ENCODE measurements at regions not wholly inside any gene's neighbourhood (a gene's known extent, or its start where the extent isn't known, plus 50 kb on each side); places are given as distances from the start of the nearest gene placed in this dataset.
A peak's percentile ranks its signal among the peaks of the same experiment; 100 is the strongest.

GRCh38 chr3:117549716-117550115, 840.1 kb downstream of the TUSC7 start:
- H3K4me1 ChIP-seq (ENCODE audit: low read length), result peaks cover 38% of the 10 kb centered on the region
- H3K27me3 ChIP-seq (ENCODE audit: low read depth, low read length), result no peaks in the 10 kb centered on the region
- TF ChIP-seq CTCF (IDR thresholded peaks at IDR 0.05; ENCODE audit: low read depth, low read length) (no peak), EZH2phosphoT487 (IDR thresholded peaks at IDR 0.05; ENCODE audit: low read depth) (no peak)
- peaks cover 5% of the 10 kb centered on the region for H3K36me3 ChIP-seq (replicated peaks; ENCODE audit: low read depth, low read length)
- no peak overlapping the region for H3K27ac ChIP-seq (ENCODE audit: low read length)
- no peaks in the 10 kb centered on the region for H3K79me2 ChIP-seq (ENCODE audit: low read length)
- no peak overlapping the region for H3K4me2 ChIP-seq (ENCODE audit: low read length)
- H3K9ac ChIP-seq (ENCODE audit: low read length), result no peak overlapping the region
- H2AFZ ChIP-seq (ENCODE audit: low read depth, low read length), result no peak overlapping the region
- peaks cover 2% of the 10 kb centered on the region; the same call in 1 of the 2 replicates for H3K9me3 ChIP-seq (ENCODE audit: insufficient read depth, low read length)
- no peak overlapping the region for H3K4me3 ChIP-seq (ENCODE audit: low read length)
- no peaks in the 10 kb centered on the region for H4K20me1 ChIP-seq (ENCODE audit: insufficient read depth, low read length)

DNA sequence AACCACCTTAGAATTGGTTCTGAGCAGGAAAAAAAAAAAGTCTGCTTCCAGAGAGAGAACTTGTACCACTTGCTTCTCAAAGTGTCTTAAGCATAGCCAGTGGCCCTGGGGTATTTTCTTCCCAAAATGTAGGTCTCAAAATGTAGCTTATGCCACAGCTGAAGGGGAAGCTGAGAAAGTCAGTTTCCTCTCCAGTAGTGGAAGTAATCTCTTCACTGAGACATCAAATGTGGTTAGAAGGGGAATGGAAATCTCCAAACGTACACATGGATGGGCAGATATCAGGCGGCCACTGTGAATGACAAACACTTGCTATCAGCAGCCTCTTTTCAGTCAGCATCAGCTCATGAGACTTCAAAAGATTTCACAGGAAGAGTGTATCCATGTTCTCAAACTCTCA, 841.2 kb downstream of the TUSC7 start:
- no peaks in the 10 kb centered on the region for H3K27me3 ChIP-seq (ENCODE audit: low read depth, low read length)
- TF ChIP-seq CTCF (IDR thresholded peaks at IDR 0.05; ENCODE audit: low read depth, low read length) (no peak), EZH2phosphoT487 (IDR thresholded peaks at IDR 0.05; ENCODE audit: low read depth) (no peak)
- no peaks in the 10 kb centered on the region for H4K20me1 ChIP-seq (ENCODE audit: insufficient read depth, low read length)
- no peak overlapping the region for H3K9ac ChIP-seq (ENCODE audit: low read length)
- H3K79me2 ChIP-seq (ENCODE audit: low read length), result no peaks in the 10 kb centered on the region
- H3K36me3 ChIP-seq (replicated peaks; ENCODE audit: low read depth, low read length), result peaks cover 5% of the 10 kb centered on the region
- H3K4me1 ChIP-seq (ENCODE audit: low read length), result peaks cover 38% of the 10 kb centered on the region
- no peak overlapping the region for H3K4me2 ChIP-seq (ENCODE audit: low read length)
- peaks cover 2% of the 10 kb centered on the region; the same call in 1 of the 2 replicates for H3K9me3 ChIP-seq (ENCODE audit: insufficient read depth, low read length)
- H3K4me3 ChIP-seq (ENCODE audit: low read length), result no peak overlapping the region
- no peak overlapping the region for H3K27ac ChIP-seq (ENCODE audit: low read length)
- H2AFZ ChIP-seq (ENCODE audit: low read depth, low read length), result no peak overlapping the region

DNA sequence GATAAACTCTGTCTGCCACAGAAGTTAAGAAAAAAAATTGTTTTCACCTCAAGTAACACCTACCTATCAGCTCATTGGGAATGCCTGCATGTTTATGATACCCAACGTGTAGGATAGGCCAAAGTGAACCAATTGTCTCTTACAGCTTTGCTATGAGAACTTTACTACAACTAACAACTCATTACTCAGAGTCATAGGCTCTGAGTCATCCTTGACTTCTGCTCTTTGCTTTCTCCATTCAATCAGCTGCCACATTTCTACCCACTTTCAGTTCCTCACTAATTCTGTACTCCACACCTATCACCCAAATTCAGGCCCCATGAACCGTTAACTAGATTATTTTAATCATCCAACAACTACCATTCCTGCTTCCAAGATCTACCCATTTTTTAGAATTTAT, 843.9 kb downstream of the TUSC7 start:
- H3K79me2 ChIP-seq (ENCODE audit: low read length), result no peaks in the 10 kb centered on the region
- peak overlapping the region; percentile 67 for H3K27ac ChIP-seq (ENCODE audit: low read length)
- peaks cover 44% of the 10 kb centered on the region for H3K4me1 ChIP-seq (ENCODE audit: low read length)
- no peaks in the 10 kb centered on the region for H4K20me1 ChIP-seq (ENCODE audit: insufficient read depth, low read length)
- no peaks in the 10 kb centered on the region for H3K27me3 ChIP-seq (ENCODE audit: low read depth, low read length)
- H3K4me2 ChIP-seq (ENCODE audit: low read length), result peak overlapping the region; percentile 48
- 0 out of 2 replicates have a peak overlapping the region, but pooled peaks have one; percentile 29 for H3K9ac ChIP-seq (ENCODE audit: low read length)
- H2AFZ ChIP-seq (ENCODE audit: low read depth, low read length), result no peak overlapping the region
- H3K36me3 ChIP-seq (replicated peaks; ENCODE audit: low read depth, low read length), result peaks cover 5% of the 10 kb centered on the region
- H3K9me3 ChIP-seq (ENCODE audit: insufficient read depth, low read length), result peaks cover 2% of the 10 kb centered on the region; the same call in 1 of the 2 replicates
- TF ChIP-seq EZH2phosphoT487 (IDR thresholded peaks at IDR 0.05; ENCODE audit: low read depth) (no peak), CTCF (IDR thresholded peaks at IDR 0.05; ENCODE audit: low read depth, low read length) (no peak)
- H3K4me3 ChIP-seq (ENCODE audit: low read length), result peak overlapping the region; percentile 0; the same call in 1 of the 2 replicates

GRCh38 chr3:117556646-117557407, 847.2 kb downstream of the TUSC7 start:
- H3K36me3 ChIP-seq (replicated peaks; ENCODE audit: low read depth, low read length), result peaks cover 5% of the 10 kb centered on the region
- H3K4me1 ChIP-seq (ENCODE audit: low read length), result peaks cover 33% of the 10 kb centered on the region
- no peak overlapping the region for H3K27ac ChIP-seq (ENCODE audit: low read length)
- H3K27me3 ChIP-seq (ENCODE audit: low read depth, low read length), result no peaks in the 10 kb centered on the region
- no peaks in the 10 kb centered on the region for H4K20me1 ChIP-seq (ENCODE audit: insufficient read depth, low read length)
- H3K79me2 ChIP-seq (ENCODE audit: low read length), result no peaks in the 10 kb centered on the region
- no peak overlapping the region for H2AFZ ChIP-seq (ENCODE audit: low read depth, low read length)
- no peak overlapping the region for H3K4me2 ChIP-seq (ENCODE audit: low read length)
- peaks cover 2% of the 10 kb centered on the region; the same call in 1 of the 2 replicates for H3K9me3 ChIP-seq (ENCODE audit: insufficient read depth, low read length)
- no peak overlapping the region for H3K4me3 ChIP-seq (ENCODE audit: low read length)
- no peak for TF ChIP-seq EZH2phosphoT487 (IDR thresholded peaks at IDR 0.05; ENCODE audit: low read depth)
- H3K9ac ChIP-seq (ENCODE audit: low read length), result no peak overlapping the region

All from OCI-LY3 (cell line).